T-helper 1 cell treated with Interleukin-12 subunit alpha and Interleukin-12 subunit beta and Interleukin-4 antibody, amounts not matched to agents 30 μg/mL and 1 μg/mL, for 36 hours (primary cell): ENCODE measurements at regions not wholly inside any gene's neighbourhood (a gene's known extent, or its start where the extent isn't known, plus 50 kb on each side); places are given as distances from the start of the nearest gene placed in this dataset.

Experiments used
- H3K27ac Mint-ChIP-seq: one replicate; pipeline ENCODE4 v1.8.0; 2021; ENCODE audit warnings: mild to moderate bottlenecking, mixed read lengths
- H3K27me3 Mint-ChIP-seq: one replicate; pipeline ENCODE4 v1.8.0; 2021; ENCODE audit warnings: low read depth, mixed read lengths
- H3K36me3 Mint-ChIP-seq: one replicate; pipeline ENCODE4 v1.8.0; 2021; ENCODE audit warnings: low read depth, mixed read lengths
- H3K4me1 Mint-ChIP-seq: one replicate; pipeline ENCODE4 v1.8.0; 2021; ENCODE audit warnings: low read depth, mixed read lengths
- H3K4me3 Mint-ChIP-seq: one replicate; pipeline ENCODE4 v1.8.0; 2021; ENCODE audit warnings: mild to moderate bottlenecking, moderate library complexity, mixed read lengths
- H3K9me3 Mint-ChIP-seq: one replicate; pipeline ENCODE4 v1.8.0; 2021; ENCODE audit warnings: mixed read lengths

- peaks cover 53% of the 10 kb centered on the region for H3K4me1 Mint-ChIP-seq
- no peak overlapping the region for H3K4me3 Mint-ChIP-seq
- H3K27ac Mint-ChIP-seq = no peak overlapping the region
- H3K36me3 Mint-ChIP-seq = peaks cover 3% of the 10 kb centered on the region
- no peaks in the 10 kb centered on the region for H3K27me3 Mint-ChIP-seq
- no peaks in the 10 kb centered on the region for H3K9me3 Mint-ChIP-seq
These were observed 66.0 kb upstream of the ARL8B start for GRCh38 chr3:5056111-5056391.

GRCh38 chr3:5057272-5057671 is 64.8 kb upstream of the ARL8B start:
- H3K27ac Mint-ChIP-seq = peak overlapping the region; percentile 31
- H3K4me1 Mint-ChIP-seq = peaks cover 43% of the 10 kb centered on the region
- peak overlapping the region; percentile 12 for H3K4me3 Mint-ChIP-seq
- H3K36me3 Mint-ChIP-seq = peaks cover 3% of the 10 kb centered on the region
- no peaks in the 10 kb centered on the region for H3K9me3 Mint-ChIP-seq
- H3K27me3 Mint-ChIP-seq = peaks cover 4% of the 10 kb centered on the region

- Mint-ChIP-seq H3K4me3 (no peak overlapping the region), H3K27me3 (peaks cover 6% of the 10 kb centered on the region), H3K9me3 (no peaks in the 10 kb centered on the region), H3K4me1 (peaks cover 38% of the 10 kb centered on the region), H3K27ac (no peak overlapping the region), H3K36me3 (peaks cover 3% of the 10 kb centered on the region)
These were observed 64.2 kb upstream of the ARL8B start for GRCh38 chr3:5057857-5058324.

- Mint-ChIP-seq H3K27ac (no peak overlapping the region), H3K9me3 (no peaks in the 10 kb centered on the region), H3K27me3 (peaks cover 6% of the 10 kb centered on the region), H3K4me3 (no peak overlapping the region), H3K36me3 (peaks cover 3% of the 10 kb centered on the region), H3K4me1 (peaks cover 34% of the 10 kb centered on the region)
These were observed 63.6 kb upstream of the ARL8B start for GRCh38 chr3:5058471-5058951.

- Mint-ChIP-seq H3K27ac (no peak overlapping the region), H3K4me3 (no peak overlapping the region), H3K36me3 (no peaks in the 10 kb centered on the region), H3K9me3 (no peaks in the 10 kb centered on the region), H3K27me3 (peaks cover 6% of the 10 kb centered on the region), H3K4me1 (peaks cover 29% of the 10 kb centered on the region)
These were observed 62.3 kb upstream of the ARL8B start for GRCh38 chr3:5059782-5060181.

- H3K4me3 Mint-ChIP-seq = no peak overlapping the region
- H3K27me3 Mint-ChIP-seq = peaks cover 6% of the 10 kb centered on the region
- peaks cover 18% of the 10 kb centered on the region for H3K4me1 Mint-ChIP-seq
- H3K9me3 Mint-ChIP-seq = no peaks in the 10 kb centered on the region
- H3K36me3 Mint-ChIP-seq = no peaks in the 10 kb centered on the region
- no peak overlapping the region for H3K27ac Mint-ChIP-seq
These were observed 60.9 kb upstream of the ARL8B start for GRCh38 chr3:5061218-5061569.

GRCh38 chr3:5063724-5064123 is 58.4 kb upstream of the ARL8B start:
- Mint-ChIP-seq H3K9me3 (no peaks in the 10 kb centered on the region), H3K27me3 (peaks cover 10% of the 10 kb centered on the region), H3K27ac (no peak overlapping the region)

GRCh38 chr3:5068531-5069050 is 53.5 kb upstream of the ARL8B start:
- Mint-ChIP-seq H3K27ac (no peak overlapping the region), H3K36me3 (no peaks in the 10 kb centered on the region)

More at GRCh38 chr3:5063724-5064123, 58.4 kb upstream of the ARL8B start:
- Mint-ChIP-seq H3K4me3 (no peak overlapping the region), H3K4me1 (peaks cover 4% of the 10 kb centered on the region), H3K36me3 (no peaks in the 10 kb centered on the region)

GRCh38 chr3:5069627-5070026 is 52.5 kb upstream of the ARL8B start:
- Mint-ChIP-seq H3K27me3 (peaks cover 47% of the 10 kb centered on the region), H3K4me3 (no peak overlapping the region), H3K4me1 (no peaks in the 10 kb centered on the region), H3K9me3 (no peaks in the 10 kb centered on the region), H3K36me3 (no peaks in the 10 kb centered on the region), H3K27ac (no peak overlapping the region)

More at GRCh38 chr3:5068531-5069050, 53.5 kb upstream of the ARL8B start:
- H3K9me3 Mint-ChIP-seq = no peaks in the 10 kb centered on the region
- no peaks in the 10 kb centered on the region for H3K4me1 Mint-ChIP-seq
- peaks cover 42% of the 10 kb centered on the region for H3K27me3 Mint-ChIP-seq
- H3K4me3 Mint-ChIP-seq = no peak overlapping the region

GRCh38 chr3:5071061-5071460 is 51.0 kb upstream of the ARL8B start:
- Mint-ChIP-seq H3K4me3 (no peak overlapping the region), H3K27ac (no peak overlapping the region), H3K27me3 (peaks cover 47% of the 10 kb centered on the region), H3K36me3 (no peaks in the 10 kb centered on the region), H3K4me1 (no peaks in the 10 kb centered on the region), H3K9me3 (no peaks in the 10 kb centered on the region)

GRCh38 chr3:5072100-5072816 is 49.8 kb upstream of the ARL8B start:
- no peaks in the 10 kb centered on the region for H3K4me1 Mint-ChIP-seq
- H3K9me3 Mint-ChIP-seq = no peaks in the 10 kb centered on the region
- H3K27me3 Mint-ChIP-seq = peaks cover 44% of the 10 kb centered on the region
- H3K36me3 Mint-ChIP-seq = no peaks in the 10 kb centered on the region
- no peak overlapping the region for H3K4me3 Mint-ChIP-seq
- H3K27ac Mint-ChIP-seq = no peak overlapping the region
